CD1c-positive myeloid dendritic cell (primary cell): ENCODE measurements at regions not wholly inside any gene's neighbourhood (a gene's known extent, or its start where the extent isn't known, plus 50 kb on each side); places are given as distances from the start of the nearest gene placed in this dataset.
"Not testable (repeated sequence)": the region's sequence is repeated elsewhere in the genome, so short reads cannot be mapped to it uniquely, and the experiment has no call there.

Experiments used
- DNase-seq: peaks from one replicate; pipeline ENCODE4 v3.0.0-alpha.2; 2016; ENCODE audit errors: extremely low spot score

DNA sequence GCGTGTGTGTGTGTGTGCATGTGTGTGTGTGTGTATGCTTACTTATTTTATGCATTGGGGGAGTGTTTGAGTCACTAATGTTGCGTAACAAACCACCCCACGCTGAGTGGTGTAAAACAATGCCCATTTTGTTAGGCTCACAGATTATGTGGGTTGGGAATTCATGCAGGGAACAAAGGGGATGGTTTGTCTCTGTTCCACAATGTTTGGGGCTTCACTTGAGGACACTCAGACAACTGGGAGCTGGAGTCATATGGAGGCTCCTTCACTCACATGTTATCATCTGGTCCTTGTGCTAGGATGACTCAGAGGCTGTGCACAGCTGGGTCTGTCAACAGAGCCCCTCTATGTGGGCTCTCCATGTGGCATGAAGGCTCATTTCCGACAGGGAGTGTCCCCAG lies 51.3 kb upstream of the LARGE1 start:
- no peak for DNase-seq

DNA sequence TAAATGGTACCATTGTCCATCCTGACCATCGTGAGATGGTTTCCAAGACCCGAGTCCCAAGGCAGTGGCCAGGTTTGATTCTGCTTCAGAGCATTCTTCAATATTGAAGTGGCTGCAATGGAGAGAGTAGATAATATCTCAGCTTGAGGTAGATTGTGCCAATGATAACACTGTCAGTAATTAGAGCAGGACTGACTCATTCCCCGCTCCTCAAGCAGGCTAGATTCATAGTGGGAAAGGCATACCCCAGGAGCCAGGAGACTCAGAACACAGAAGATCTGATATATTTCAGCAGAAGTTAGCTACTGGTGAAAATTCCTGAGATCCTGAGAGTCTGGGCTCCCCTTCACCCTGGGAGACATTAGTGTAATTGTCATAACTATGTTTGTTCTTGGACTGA lies 55.6 kb upstream of the LARGE1 start:
- DNase-seq, result no peak

DNA sequence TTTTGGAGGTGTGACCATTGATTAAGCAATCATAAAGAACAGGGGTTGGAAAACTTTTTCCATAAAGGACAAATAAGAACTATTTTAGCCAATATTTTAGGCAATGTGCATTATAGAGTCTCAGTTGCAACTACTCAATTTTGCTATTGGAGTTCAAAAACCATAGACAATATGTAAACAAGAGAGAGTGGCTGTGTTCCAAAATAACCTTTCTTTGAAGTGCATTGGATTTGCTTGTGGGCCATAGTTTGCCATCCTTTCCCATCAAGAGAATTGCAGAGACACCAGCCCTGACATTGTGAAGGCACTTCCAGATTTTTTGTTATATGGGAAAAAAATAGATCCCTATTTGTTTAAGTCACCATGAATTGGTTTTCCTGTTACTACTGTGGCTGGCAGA lies 63.3 kb upstream of the LARGE1 start:
- no peak for DNase-seq

GRCh38 chr22:33984211-33984610 lies 63.9 kb upstream of the LARGE1 start:
- DNase-seq, result no peak

- no peak for DNase-seq
These were observed 64.5 kb upstream of the LARGE1 start for GRCh38 chr22:33984656-33985285.

- no peak for DNase-seq
These were observed 65.2 kb upstream of the LARGE1 start for GRCh38 chr22:33985506-33985905.

DNA sequence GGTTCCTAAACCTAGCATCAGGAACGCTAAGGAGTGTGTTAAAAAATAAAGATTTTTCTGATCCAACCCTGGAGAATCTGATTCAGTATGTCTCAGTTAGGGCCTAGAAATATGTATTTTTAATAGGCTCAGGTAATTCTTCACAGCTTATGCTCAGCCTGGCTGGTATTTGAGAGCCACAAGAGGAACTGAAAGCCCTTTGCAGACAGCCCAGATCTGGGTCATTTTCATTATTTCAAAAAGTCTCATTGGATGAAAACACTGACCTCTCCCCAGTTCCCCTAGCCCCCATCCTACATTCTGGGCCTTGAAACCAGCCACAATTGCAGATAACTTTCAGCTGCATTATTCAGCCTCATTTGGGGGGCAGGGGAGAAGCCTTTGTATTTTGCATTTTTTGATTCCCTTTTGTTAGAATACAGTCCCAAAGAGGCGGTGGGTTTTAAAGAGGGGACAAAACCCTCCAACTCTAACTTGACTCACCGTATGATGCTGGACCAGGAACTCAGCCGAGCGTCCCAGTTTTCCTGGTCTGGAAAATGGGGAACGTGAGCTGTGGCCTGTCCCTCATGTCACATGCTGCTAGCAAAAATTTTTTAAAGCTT lies 66.0 kb upstream of the LARGE1 start:
- DNase-seq, result no peak

DNA sequence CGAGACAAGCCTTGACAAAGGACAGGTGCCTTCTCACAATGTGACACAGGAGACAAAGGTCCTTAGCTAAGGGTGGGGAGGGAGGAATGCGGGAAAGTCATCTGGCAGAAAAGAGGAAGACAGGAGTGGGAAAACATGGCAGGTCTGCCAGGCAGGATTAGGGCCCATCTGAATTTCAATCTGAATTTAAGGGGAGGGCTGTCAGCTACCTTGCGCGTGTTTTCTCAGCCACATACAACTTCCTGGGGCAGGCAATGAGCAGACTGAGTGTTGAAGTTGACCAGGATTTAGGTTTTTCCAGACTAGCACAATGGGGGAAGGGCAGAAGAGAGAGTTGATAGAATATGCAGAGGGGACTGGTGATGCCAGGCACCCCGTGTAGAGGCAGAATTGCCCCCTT lies 66.7 kb upstream of the LARGE1 start:
- no peak for DNase-seq

DNA sequence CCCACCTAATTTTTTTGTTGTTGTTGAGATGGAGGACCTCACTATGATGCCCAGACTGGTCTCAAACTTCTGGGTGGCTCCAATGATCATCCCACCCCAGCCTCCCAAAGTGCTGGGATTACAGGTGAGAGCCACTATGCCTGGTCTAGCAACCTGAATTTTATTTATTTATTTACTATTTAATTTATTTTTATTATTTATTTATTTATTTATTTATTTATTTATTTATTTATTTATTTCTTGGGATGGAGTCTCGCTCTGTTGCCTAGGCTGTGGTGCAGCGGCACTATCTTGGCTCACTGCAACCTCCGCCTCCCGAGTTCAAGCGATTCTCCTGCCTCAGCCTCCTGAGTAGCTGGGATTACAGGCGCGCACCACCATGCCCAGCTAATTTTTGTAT lies 69.0 kb upstream of the LARGE1 start:
- not testable (repeated sequence) for DNase-seq

GRCh38 chr22:33991620-33992019 lies 71.3 kb upstream of the LARGE1 start:
- DNase-seq, result no peak

- no peak for DNase-seq
These were observed 76.5 kb upstream of the LARGE1 start for GRCh38 chr22:33996824-33997223.

DNA sequence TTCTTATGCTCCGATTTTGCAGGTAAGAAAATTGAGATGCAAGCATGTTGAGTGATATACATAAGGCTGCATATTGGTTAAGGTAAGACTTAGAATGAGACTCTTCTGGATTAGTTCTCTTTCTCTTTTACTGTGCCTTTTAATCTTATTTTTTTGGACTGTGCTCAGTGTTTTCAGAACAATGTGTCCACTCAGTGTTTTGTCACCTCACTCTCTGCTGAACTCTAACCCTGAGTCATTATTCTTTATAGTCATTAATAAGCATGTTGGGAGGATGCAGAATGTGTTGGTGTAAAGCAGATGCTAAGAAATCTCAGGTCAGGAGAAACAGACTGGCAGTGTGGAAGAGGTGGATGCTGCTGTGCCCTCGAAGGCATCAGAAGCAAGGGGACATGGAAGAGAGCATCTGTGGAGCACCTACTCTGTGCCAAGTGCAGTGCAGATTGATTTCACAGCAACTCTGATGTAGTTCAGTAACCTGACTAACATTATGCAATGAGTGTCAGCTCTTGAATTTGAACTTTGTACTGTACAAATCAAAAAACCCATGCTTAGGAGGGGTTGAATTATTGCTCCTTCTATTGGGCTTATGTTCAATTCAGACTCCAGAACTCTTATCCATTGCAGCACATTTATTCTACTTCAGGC lies 80.7 kb upstream of the LARGE1 start:
- no peak for DNase-seq

DNA sequence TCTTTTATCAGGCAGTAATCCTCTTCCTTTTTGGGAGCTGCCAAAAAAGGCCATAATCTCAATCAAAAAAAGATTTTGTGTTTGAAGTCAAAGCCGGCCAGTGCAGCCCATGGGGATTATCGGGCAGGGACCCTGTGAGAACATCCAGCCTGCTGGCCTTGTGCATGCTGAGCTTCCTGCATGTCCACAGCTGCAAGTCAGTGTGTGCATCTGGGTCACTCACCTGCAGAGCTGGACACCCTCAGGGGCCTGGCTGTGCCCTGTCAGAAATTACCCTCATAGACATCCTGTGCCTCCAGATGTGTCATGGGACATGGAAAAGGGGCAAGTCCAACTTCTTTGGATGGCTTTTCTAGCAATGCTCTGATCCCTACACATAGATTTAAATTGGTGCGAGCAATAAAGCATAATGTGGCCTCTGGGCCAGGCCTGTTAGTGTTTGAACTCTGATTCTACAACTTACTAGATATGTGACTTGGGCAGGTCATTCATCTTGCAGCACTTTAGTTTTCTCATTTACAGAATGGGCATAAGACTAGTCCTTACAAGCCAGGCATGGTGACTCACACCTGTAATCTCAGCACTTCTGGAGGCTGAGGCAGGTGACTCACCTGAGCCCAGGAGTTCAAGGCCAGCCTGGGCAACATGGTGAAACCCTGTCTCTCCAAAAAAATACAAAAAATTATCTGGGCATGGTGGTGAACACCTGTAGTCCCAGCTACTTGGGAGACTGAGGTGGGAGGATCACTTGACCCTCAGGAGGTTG lies 81.6 kb upstream of the LARGE1 start:
- no peak for DNase-seq

DNA sequence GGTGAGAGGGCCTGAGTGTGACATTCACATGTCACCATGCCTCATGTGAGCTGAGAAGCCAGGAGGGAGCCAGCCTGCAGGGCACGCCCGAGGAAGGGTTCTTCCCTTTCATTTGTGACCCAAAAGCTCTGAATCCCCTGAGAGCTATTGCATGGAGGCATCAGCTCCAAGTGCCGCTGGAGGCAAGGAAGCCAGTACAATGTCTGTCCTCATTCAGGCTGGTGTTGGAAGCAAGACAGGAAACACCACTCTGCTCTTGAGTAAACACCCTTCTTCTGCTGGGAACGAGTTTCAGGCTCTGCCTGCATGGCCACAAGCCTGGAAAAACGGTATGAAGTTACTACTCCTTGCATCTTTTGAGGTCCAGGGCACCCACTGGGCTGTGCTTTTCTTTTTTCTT lies 83.8 kb upstream of the LARGE1 start:
- DNase-seq, result no peak

- DNase-seq, result no peak
These were observed 90.0 kb upstream of the LARGE1 start for GRCh38 chr22:34010259-34010658.

- no peak for DNase-seq
These were observed 95.4 kb upstream of the LARGE1 start for GRCh38 chr22:34015642-34016041.

GRCh38 chr22:34017205-34017604 lies 96.9 kb upstream of the LARGE1 start:
- no peak for DNase-seq

DNA sequence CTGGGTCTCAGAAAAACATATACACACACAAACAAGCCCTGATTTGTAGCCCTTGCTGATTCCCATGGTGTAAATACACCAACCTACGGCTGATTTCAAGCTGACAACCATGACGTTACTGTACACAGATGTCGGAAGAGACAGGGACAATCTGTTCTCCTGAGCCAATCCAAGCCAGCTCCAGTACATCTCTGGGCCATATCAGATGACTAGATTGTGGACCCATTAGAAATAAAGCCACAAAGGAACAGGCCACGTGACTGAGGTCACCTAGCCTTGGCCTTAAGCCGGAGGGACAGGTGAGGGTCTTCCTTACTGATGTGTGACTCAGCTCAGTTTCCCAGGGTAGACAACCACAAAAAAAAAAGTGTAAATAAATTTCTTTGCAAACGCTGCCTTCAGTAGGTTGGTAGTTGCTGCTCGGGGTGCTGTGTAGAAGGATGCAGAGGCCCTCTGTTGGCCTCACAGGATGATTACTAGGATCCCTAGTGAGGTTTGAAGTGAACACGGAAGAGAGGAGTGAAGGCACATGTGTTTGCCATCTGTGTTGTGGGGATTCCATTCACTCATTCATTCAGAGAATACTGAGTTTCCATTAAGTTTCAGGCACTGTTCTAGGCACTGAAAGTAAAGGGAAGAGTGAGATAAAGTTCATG lies 99.0 kb upstream of the LARGE1 start:
- DNase-seq, result no peak

- no peak for DNase-seq
These were observed 114.9 kb upstream of the LARGE1 start for GRCh38 chr22:34035209-34035608.

DNA sequence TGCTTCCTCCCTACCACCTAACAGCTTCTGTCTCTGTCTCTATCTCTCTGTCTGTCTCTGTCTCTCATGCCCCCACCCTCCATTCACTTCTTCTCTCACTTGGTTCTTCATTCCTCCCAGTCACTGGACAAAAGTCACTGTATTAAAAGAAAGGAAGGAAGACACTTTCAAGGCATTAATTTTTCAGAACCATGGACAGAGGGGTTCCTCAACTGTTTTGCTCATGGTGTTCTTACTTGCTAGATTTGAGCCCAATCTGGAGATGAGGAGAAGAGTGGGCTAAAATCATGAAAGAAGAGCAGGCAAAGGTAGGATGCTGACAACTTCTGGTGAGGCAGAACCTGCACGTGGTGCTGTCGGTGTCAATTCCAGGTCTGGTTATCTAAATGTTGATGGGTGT lies 116.7 kb upstream of the LARGE1 start:
- no peak for DNase-seq

- no peak for DNase-seq
These were observed 118.7 kb upstream of the LARGE1 start for GRCh38 chr22:34038801-34039555.

- no peak for DNase-seq
These were observed 125.0 kb upstream of the LARGE1 start for GRCh38 chr22:34045311-34045710.
